H1 (cell line): ENCODE measurements at regions not wholly inside any gene's neighbourhood (a gene's known extent, or its start where the extent isn't known, plus 50 kb on each side); places are given as distances from the start of the nearest gene placed in this dataset.

ENCODE experiments used
- BACH1 ChIP-seq: IDR thresholded peaks from 2 replicates; pipeline ENCODE4 v1.6.1; 2012; ENCODE audit warnings: low read length, improper control_type of control experiment
- CBX5 ChIP-seq: fragments of 300-800, 300-1000 bp; sonication (generic); IDR thresholded peaks from 2 replicates; pipeline ENCODE4 v1.7.1; 2016; ENCODE audit warnings: antibody characterized with exemption, low read length, low read depth
- CHD1 ChIP-seq: IDR thresholded peaks from 2 replicates; pipeline ENCODE4 v1.6.1; 2012; ENCODE audit warnings: low read depth, low read length, improper control_type of control experiment
- CTCF ChIP-seq, 3 experiments: IDR thresholded peaks; 1 replicate in 2 of 3; 2 replicates in 1 of 3; pipeline versions ENCODE4 v1.5.1 to v1.6.1; 2011; ENCODE audit warnings: low read length in 3 of 3, mild to moderate bottlenecking in 3 of 3, inconsistent platforms in 2 of 3, low read depth in 1 of 3, moderate library complexity in 1 of 3; ENCODE audit not compliant: insufficient read depth in 1 of 3; ENCODE audit errors: control extremely low read depth in 1 of 3
- PHF8 ChIP-seq: fragments of 200-600 bp; sonication (generic); conservative IDR thresholded peaks from 2 replicates; pipeline ENCODE4 v1.7.1; 2012; ENCODE audit warnings: low read depth, mild to moderate bottlenecking, inconsistent platforms, low read length, moderate library complexity
- POLR2A ChIP-seq, 2 experiments: IDR thresholded peaks; 1 replicate in 1 of 2; 2 replicates in 1 of 2; pipeline ENCODE4 v1.6.1; 2011; ENCODE audit warnings: low read depth in 2 of 2, low read length in 2 of 2, mild to moderate bottlenecking in 2 of 2; ENCODE audit errors: control extremely low read depth in 1 of 2

GRCh38 chr10:85213493-85213892, 885.1 kb downstream of the CCSER2 start:
- no peak for TF ChIP-seq CBX5
- TF ChIP-seq CTCF (IDR thresholded peaks at IDR 0.05; ENCODE audit: control extremely low read depth in 1 of 3, insufficient read depth in 1 of 3, low read depth in 1 of 3, low read length in 3 of 3), result no peak
- TF ChIP-seq POLR2A (IDR thresholded peaks at IDR 0.05; ENCODE audit: control extremely low read depth in 1 of 2, low read depth in 2 of 2, low read length in 2 of 2), result no peak
- TF ChIP-seq CHD1, result no peak
- TF ChIP-seq BACH1, result no peak
- no peak for TF ChIP-seq PHF8
